ENCODE measurements at regions not wholly inside any gene's neighbourhood (a gene's known extent, or its start where the extent isn't known, plus 50 kb on each side); places are given as distances from the start of the nearest gene placed in this dataset.

- TF ChIP-seq MEF2A (IDR thresholded peaks at IDR 0.05; ENCODE audit: borderline replicate concordance, low read depth) (no peak), IRF3 (IDR thresholded peaks at IDR 0.05; ENCODE audit: low read depth, low read length) (no peak), REST (IDR thresholded peaks at IDR 0.05; ENCODE audit: low read depth, low read length) (no peak), RXRA (IDR thresholded peaks at IDR 0.05; ENCODE audit: borderline replicate concordance, low read depth) (no peak), TAF1 (IDR thresholded peaks at IDR 0.05; ENCODE audit: borderline replicate concordance, low read depth, low read length) (no peak), RCOR1 (IDR thresholded peaks at IDR 0.05; ENCODE audit: low read length) (no peak), EP300 (IDR thresholded peaks at IDR 0.05; ENCODE audit: borderline replicate concordance in 1 of 2, low read depth in 1 of 2, low read length in 1 of 2) (no peak), USF2 (IDR thresholded peaks at IDR 0.05; ENCODE audit: borderline replicate concordance, low read depth, low read length) (no peak), RFX5 (IDR thresholded peaks at IDR 0.05; ENCODE audit: low read length) (no peak), POLR2AphosphoS5 (IDR thresholded peaks at IDR 0.05; ENCODE audit: low read depth, low read length) (no peak), FOXJ3 (CRISPR knock-in tag; IDR thresholded peaks at IDR 0.05) (no peak), ZBTB33 (IDR thresholded peaks at IDR 0.05; ENCODE audit: borderline replicate concordance, low read depth) (no peak), FOSL2 (IDR thresholded peaks at IDR 0.05; ENCODE audit: borderline replicate concordance, low read depth) (no peak), NFIC (IDR thresholded peaks at IDR 0.05; ENCODE audit: borderline replicate concordance) (no peak), SMC3 (IDR thresholded peaks at IDR 0.05; ENCODE audit: low read depth, low read length) (no peak)
- Histone ChIP-seq H3K79me2 (ENCODE audit: insufficient read depth) (no peaks in the 10 kb centered on the region), H3K27ac (ENCODE audit: low read depth in 2 of 2, low read length in 1 of 2) (no peak overlapping the region), H4K20me1 (ENCODE audit: insufficient read depth) (no peaks in the 10 kb centered on the region), H3K4me3 (ENCODE audit: low read depth in 2 of 2, low read length in 1 of 2) (no peak overlapping the region), H3F3A (replicated peaks; ENCODE audit: insufficient read depth) (no peaks in the 10 kb centered on the region), H3K4me2 (no peak overlapping the region), H3K9me2 (no peaks in the 10 kb centered on the region; the same call in 1 of the 2 replicates), H3K9ac (no peak overlapping the region), H3K4me1 (ENCODE audit: control insufficient read depth in 1 of 2, insufficient read depth in 2 of 2, low read depth in 1 of 2, low read length in 1 of 2) (no peaks in the 10 kb centered on the region), H2AFZ (ENCODE audit: low read depth) (no peak overlapping the region), H3K36me3 (replicated peaks in 1 of 2; ENCODE audit: control insufficient read depth in 1 of 2, insufficient read depth in 2 of 2, low read length in 1 of 2) (no peaks in the 10 kb centered on the region), H3K9me3 (no peaks in the 10 kb centered on the region), H3K27me3 (ENCODE audit: insufficient read depth) (no peaks in the 10 kb centered on the region)
- WGBS (ENCODE audit: low lambda C conversion rate) = 40% methylated on average over 2 of the region's 2 CpGs
- no peak for DNase-seq
- CTCF ChIA-PET = no interaction called here
- POLR2A ChIA-PET = no interaction called here
These were observed 334.0 kb upstream of the PBX1 start for GRCh38 chr1:164225011-164225410.

Measured in SK-N-SH (cell line).